ENCODE measurements at regions not wholly inside any gene's neighbourhood (a gene's known extent, or its start where the extent isn't known, plus 50 kb on each side); places are given as distances from the start of the nearest gene placed in this dataset.
"Not testable (repeated sequence)": the region's sequence is repeated elsewhere in the genome, so short reads cannot be mapped to it uniquely, and the experiment has no call there.

GRCh38 chr17:72571813-72572396 lies 451.1 kb downstream of the SOX9 start:
- DNase-seq (ENCODE audit: low spot score) (no peak), FAIRE-seq (no peak)

GRCh38 chr17:72572604-72573491 lies 452.0 kb downstream of the SOX9 start:
- no peak for DNase-seq (ENCODE audit: low spot score)

GRCh38 chr17:72573492-72573801 lies 452.6 kb downstream of the SOX9 start:
- FAIRE-seq; DNase-seq (ENCODE audit: low spot score): not testable (repeated sequence)

More at GRCh38 chr17:72572604-72573491, 452.0 kb downstream of the SOX9 start:
- FAIRE-seq, result no peak

GRCh38 chr17:72574675-72575510 lies 454.1 kb downstream of the SOX9 start:
- no peak for FAIRE-seq
- no peak for DNase-seq (ENCODE audit: low spot score)

- DNase-seq (ENCODE audit: low spot score) (peak; percentile 20), FAIRE-seq (peak; percentile 30)
Observed at GRCh38 chr17:72575542-72576233, 454.9 kb downstream of the SOX9 start.

- no peak for FAIRE-seq
- DNase-seq (ENCODE audit: low spot score), result no peak
Observed at GRCh38 chr17:72576289-72576759, 455.5 kb downstream of the SOX9 start.

GRCh38 chr17:72578817-72579470 lies 458.1 kb downstream of the SOX9 start:
- DNase-seq (ENCODE audit: low spot score) (no peak), FAIRE-seq (no peak)

GRCh38 chr17:72579990-72580320 lies 459.1 kb downstream of the SOX9 start:
- FAIRE-seq (no peak), DNase-seq (ENCODE audit: low spot score) (no peak)

- DNase-seq (ENCODE audit: low spot score) (no peak), FAIRE-seq (no peak)
Observed at GRCh38 chr17:72580321-72581127, 459.7 kb downstream of the SOX9 start.

- FAIRE-seq (no peak), DNase-seq (ENCODE audit: low spot score) (peak; percentile 47)
Observed at GRCh38 chr17:72587156-72587555, 466.3 kb downstream of the SOX9 start.

- no peak for FAIRE-seq
- DNase-seq (ENCODE audit: low spot score), result peak; percentile 56
Observed at GRCh38 chr17:72587773-72588511, 467.1 kb downstream of the SOX9 start.

- no peak for FAIRE-seq
- DNase-seq (ENCODE audit: low spot score), result no peak
Observed at GRCh38 chr17:72588561-72588960, 467.7 kb downstream of the SOX9 start.

GRCh38 chr17:72588961-72589360 lies 468.1 kb downstream of the SOX9 start:
- DNase-seq (ENCODE audit: low spot score), result peak; percentile 68
- peak; percentile 22 for FAIRE-seq

- FAIRE-seq (peak; percentile 57), DNase-seq (ENCODE audit: low spot score) (peak; percentile 38)
Observed at GRCh38 chr17:72590382-72590781, 469.6 kb downstream of the SOX9 start.

- FAIRE-seq, result no peak
Observed at GRCh38 chr17:72590882-72591281, 470.1 kb downstream of the SOX9 start.

GRCh38 chr17:72591289-72592241 lies 470.7 kb downstream of the SOX9 start:
- peak; percentile 8 for DNase-seq (ENCODE audit: low spot score)
- FAIRE-seq, result no peak

More at GRCh38 chr17:72590882-72591281, 470.1 kb downstream of the SOX9 start:
- DNase-seq (ENCODE audit: low spot score), result no peak

- FAIRE-seq (no peak), DNase-seq (ENCODE audit: low spot score) (peak; percentile 73)
Observed at GRCh38 chr17:72592242-72592966, 471.6 kb downstream of the SOX9 start.
